Spleen (tissue), 7 donors: ENCODE measurements at regions not wholly inside any gene's neighbourhood (a gene's known extent, or its start where the extent isn't known, plus 50 kb on each side); places are given as distances from the start of the nearest gene placed in this dataset.

ENCODE experiments used
- CTCF ChIP-seq, 11 experiments: fragments of 200-600 bp in 7 of 11; fragments of 450-650 bp in 4 of 11; sonication (generic) in 4 of 11; IDR thresholded peaks in 8 of 11; conservative IDR thresholded peaks in 3 of 11; 1 replicate in 7 of 11; 2 replicates in 4 of 11; pipeline versions ENCODE4 v1.4.0 to v1.8.0; 2016 to 2021; ENCODE audit warnings: antibody characterized with exemption in 11 of 11, inconsistent platforms in 4 of 11, mild to moderate bottlenecking in 1 of 11
- POLR2A ChIP-seq, 3 donors: fragments of 450-650 bp; IDR thresholded peaks; one replicate each; pipeline ENCODE4 v1.5.1; 2017; ENCODE audit warnings: antibody characterized with exemption in 3 of 3, mild to moderate bottlenecking in 1 of 3
- POLR2AphosphoS5 ChIP-seq, 3 donors: sonication (generic); formaldehyde crosslinking; IDR thresholded peaks; one replicate each; pipeline ENCODE4 v1.5.1; 2017; ENCODE audit warnings: antibody characterized with exemption in 3 of 3
- donor health status: DM: no; HTN: no; CAD: no; lungs with moderate emphysema.
- donor health status: DM: no; HTN: no; CAD: no.
- donor health status: DM: no; HTN: no; CAD: no.

- TF ChIP-seq CTCF (IDR thresholded peaks at IDR 0.05 in 8 of 11, conservative IDR thresholded peaks at IDR 0.05 in 3 of 11) (no peak), POLR2A (IDR thresholded peaks at IDR 0.05) (no peak), POLR2AphosphoS5 (IDR thresholded peaks at IDR 0.05) (no peak)
These were observed 95.7 kb upstream of the NR5A2 start for GRCh38 chr1:199931666-199932377.
